WTC11 (cell line): ENCODE measurements at regions not wholly inside any gene's neighbourhood (a gene's known extent, or its start where the extent isn't known, plus 50 kb on each side); places are given as distances from the start of the nearest gene placed in this dataset.

ENCODE experiments used
- AFF4 ChIP-seq: sonication (generic); formaldehyde crosslinking; IDR thresholded peaks from 2 replicates; pipeline ENCODE4 v1.8.1; 2023; ENCODE audit warnings: mild to moderate bottlenecking, missing genetic modification reagents, borderline replicate concordance
- E2F1 ChIP-seq: sonication (generic); formaldehyde crosslinking; IDR thresholded peaks from 2 replicates; pipeline ENCODE4 v1.8.0; 2022; ENCODE audit warnings: mild to moderate bottlenecking, missing genetic modification reagents
- E2F5 ChIP-seq: sonication (generic); formaldehyde crosslinking; IDR thresholded peaks from 2 replicates; pipeline ENCODE4 v1.8.1; 2022; ENCODE audit warnings: mild to moderate bottlenecking, moderate library complexity, missing genetic modification reagents
- FOXJ3 ChIP-seq: sonication (generic); formaldehyde crosslinking; IDR thresholded peaks from 2 replicates; pipeline ENCODE4 v1.9.0; 2021; ENCODE audit warnings: missing genetic modification reagents, mild to moderate bottlenecking, borderline replicate concordance
- GABPB1 ChIP-seq: sonication (generic); formaldehyde crosslinking; IDR thresholded peaks from 2 replicates; pipeline ENCODE4 v1.8.1; 2023; ENCODE audit warnings: mild to moderate bottlenecking, missing genetic modification reagents
- MXD4 ChIP-seq: fragments of 250-450 bp; sonication (Bioruptor Pico); IDR thresholded peaks from 2 replicates; pipeline ENCODE4 v1.8.0; 2021; ENCODE audit warnings: mild to moderate bottlenecking, moderate library complexity, borderline replicate concordance
- USF1 ChIP-seq: sonication (generic); formaldehyde crosslinking; IDR thresholded peaks from 2 replicates; pipeline ENCODE4 v1.8.0; 2022; ENCODE audit warnings: mild to moderate bottlenecking, missing genetic modification reagents
- ZNF121 ChIP-seq: sonication (generic); formaldehyde crosslinking; IDR thresholded peaks from 2 replicates; pipeline ENCODE4 v1.8.0; 2023; ENCODE audit warnings: missing genetic modification reagents

- no peak for TF ChIP-seq E2F5 (CRISPR knock-in tag)
- no peak for TF ChIP-seq MXD4 (CRISPR knock-in tag)
- no peak for TF ChIP-seq FOXJ3 (CRISPR knock-in tag)
- TF ChIP-seq GABPB1 (CRISPR knock-in tag) = no peak
- TF ChIP-seq E2F1 = no peak
- TF ChIP-seq AFF4 (CRISPR knock-in tag) = no peak
- no peak for TF ChIP-seq USF1
- no peak for TF ChIP-seq ZNF121 (CRISPR knock-in tag)
These were observed 50.1 kb upstream of the TLE3 start (continued) for GRCh38 chr15:70147778-70148177.
